HCT116 (cell line): ENCODE measurements at regions not wholly inside any gene's neighbourhood (a gene's known extent, or its start where the extent isn't known, plus 50 kb on each side); places are given as distances from the start of the nearest gene placed in this dataset.
"Not testable (repeated sequence)": the region's sequence is repeated elsewhere in the genome, so short reads cannot be mapped to it uniquely, and the experiment has no call there.

Experiments
- EZH2 ChIP-seq: fragments of 200-600 bp; sonication (generic); IDR thresholded peaks from 2 replicates; pipeline ENCODE4 v1.6.1; 2017; ENCODE audit warnings: antibody characterized with exemption, mixed run types
- JUND ChIP-seq: IDR thresholded peaks from 2 replicates; pipeline ENCODE4 v1.6.1; 2012
- POLR2AphosphoS5 ChIP-seq: IDR thresholded peaks from 2 replicates; pipeline ENCODE4 v1.6.1; 2011; ENCODE audit warnings: mild to moderate bottlenecking, low read depth, low read length, moderate library complexity
- RAD21 ChIP-seq: IDR thresholded peaks from 2 replicates; pipeline ENCODE4 v1.6.1; 2012; ENCODE audit warnings: low read depth, mild to moderate bottlenecking
- SP1 ChIP-seq: IDR thresholded peaks from 2 replicates; pipeline ENCODE4 v1.6.1; 2012; ENCODE audit warnings: low read depth
- ZFX ChIP-seq: fragments of 450-650 bp; IDR thresholded peaks from 2 replicates; pipeline ENCODE4 v1.6.1; 2017
- ZNF274 ChIP-seq: fragments of 200-500 bp; sonication (Bioruptor generic); IDR thresholded peaks from 2 replicates; pipeline ENCODE4 v1.6.1; 2014; ENCODE audit warnings: mild to moderate bottlenecking, low read depth, low read length, inconsistent platforms
- TF ChIP-seq, protein P1 (sequence below), 3 experiments: fragments of 200-600 bp in 1 of 3; sonication (generic) in 1 of 3; IDR thresholded peaks in 2 of 3; conservative IDR thresholded peaks in 1 of 3; 2 replicates each; pipeline ENCODE4 v1.5.1; 2012 to 2017; ENCODE audit warnings: low read depth in 2 of 3, low read length in 2 of 3, antibody characterized with exemption in 1 of 3, borderline replicate concordance in 1 of 3, control low read depth in 1 of 3, mild to moderate bottlenecking in 1 of 3, mixed read lengths in 1 of 3, mixed run types in 1 of 3, moderate library complexity in 1 of 3; ENCODE audit not compliant: insufficient read depth in 1 of 3
- TF ChIP-seq, protein P2 (sequence below): IDR thresholded peaks from 2 replicates; pipeline ENCODE4 v1.6.1; 2012

DNA sequence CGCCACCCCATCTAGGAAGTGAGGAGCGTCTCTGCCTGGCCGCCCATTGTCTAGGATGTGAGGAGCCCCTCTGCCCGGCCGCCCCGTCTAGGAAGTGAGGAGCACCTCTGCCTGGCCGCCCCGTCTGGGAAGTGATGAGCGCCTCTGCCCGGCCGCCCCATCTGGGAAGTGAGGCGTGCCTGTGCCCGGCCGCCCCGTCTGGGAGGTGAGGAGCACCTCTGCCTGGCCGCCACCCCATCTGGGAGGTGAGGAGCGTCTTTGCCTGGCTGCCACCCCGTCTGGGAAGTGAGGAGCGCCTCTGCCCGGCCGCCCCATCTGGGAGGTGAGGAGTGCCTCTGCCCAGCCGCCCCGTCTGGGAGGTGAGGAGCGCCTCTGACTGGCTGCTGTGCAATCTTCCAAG lies 79.2 kb upstream of the ARMCX2 start:
- TF ChIP-seq, protein P1, sequence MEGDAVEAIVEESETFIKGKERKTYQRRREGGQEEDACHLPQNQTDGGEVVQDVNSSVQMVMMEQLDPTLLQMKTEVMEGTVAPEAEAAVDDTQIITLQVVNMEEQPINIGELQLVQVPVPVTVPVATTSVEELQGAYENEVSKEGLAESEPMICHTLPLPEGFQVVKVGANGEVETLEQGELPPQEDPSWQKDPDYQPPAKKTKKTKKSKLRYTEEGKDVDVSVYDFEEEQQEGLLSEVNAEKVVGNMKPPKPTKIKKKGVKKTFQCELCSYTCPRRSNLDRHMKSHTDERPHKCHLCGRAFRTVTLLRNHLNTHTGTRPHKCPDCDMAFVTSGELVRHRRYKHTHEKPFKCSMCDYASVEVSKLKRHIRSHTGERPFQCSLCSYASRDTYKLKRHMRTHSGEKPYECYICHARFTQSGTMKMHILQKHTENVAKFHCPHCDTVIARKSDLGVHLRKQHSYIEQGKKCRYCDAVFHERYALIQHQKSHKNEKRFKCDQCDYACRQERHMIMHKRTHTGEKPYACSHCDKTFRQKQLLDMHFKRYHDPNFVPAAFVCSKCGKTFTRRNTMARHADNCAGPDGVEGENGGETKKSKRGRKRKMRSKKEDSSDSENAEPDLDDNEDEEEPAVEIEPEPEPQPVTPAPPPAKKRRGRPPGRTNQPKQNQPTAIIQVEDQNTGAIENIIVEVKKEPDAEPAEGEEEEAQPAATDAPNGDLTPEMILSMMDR (IDR thresholded peaks at IDR 0.05 in 2 of 3, conservative IDR thresholded peaks at IDR 0.05 in 1 of 3; ENCODE audit: borderline replicate concordance in 1 of 3, insufficient read depth in 1 of 3, low read depth in 2 of 3, low read length in 2 of 3), result not testable (repeated sequence)
- TF ChIP-seq ZNF274, POLR2AphosphoS5, EZH2, RAD21, JUND, ZFX, SP1: not testable (repeated sequence)
- TF ChIP-seq, protein P2, sequence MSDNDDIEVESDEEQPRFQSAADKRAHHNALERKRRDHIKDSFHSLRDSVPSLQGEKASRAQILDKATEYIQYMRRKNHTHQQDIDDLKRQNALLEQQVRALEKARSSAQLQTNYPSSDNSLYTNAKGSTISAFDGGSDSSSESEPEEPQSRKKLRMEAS, result not testable (repeated sequence)
